ENCODE measurements at regions not wholly inside any gene's neighbourhood (a gene's known extent, or its start where the extent isn't known, plus 50 kb on each side); places are given as distances from the start of the nearest gene placed in this dataset.

GRCh38 chr2:19826874-19827273 lies 74.9 kb downstream of the TTC32 start:
- TF ChIP-seq EZH2phosphoT487 (IDR thresholded peaks at IDR 0.05; ENCODE audit: insufficient read depth, low read depth), result no peak
- no peak for TF ChIP-seq EZH2 (IDR thresholded peaks at IDR 0.05; ENCODE audit: insufficient read depth, poor library complexity, severe bottlenecking)
